B cell (primary cell): ENCODE measurements at regions not wholly inside any gene's neighbourhood (a gene's known extent, or its start where the extent isn't known, plus 50 kb on each side); places are given as distances from the start of the nearest gene placed in this dataset.

Experiments used
- CTCF ChIP-seq: fragments of 200-600 bp; IDR thresholded peaks from one replicate; pipeline ENCODE4 v1.8.0; 2022; ENCODE audit warnings: antibody characterized with exemption, mild to moderate bottlenecking
- EZH2 ChIP-seq: IDR thresholded peaks from 2 replicates; pipeline ENCODE4 v1.6.1; 2012; ENCODE audit warnings: borderline replicate concordance, low read depth, mild to moderate bottlenecking, moderate library complexity, low read length; ENCODE audit not compliant: insufficient read depth, poor library complexity, severe bottlenecking

- TF ChIP-seq CTCF (no peak), EZH2 (no peak)
These were observed 70.6 kb upstream of the SERP2 start for GRCh38 chr13:44302940-44303575.
